ENCODE measurements at regions not wholly inside any gene's neighbourhood (a gene's known extent, or its start where the extent isn't known, plus 50 kb on each side); places are given as distances from the start of the nearest gene placed in this dataset.

- Histone ChIP-seq H4K20me1 (ENCODE audit: insufficient read depth, low read depth, low read length) (no peaks in the 10 kb centered on the region), H2AFZ (ENCODE audit: low read length) (no peak overlapping the region), H3K27me3 (ENCODE audit: low read length) (no peaks in the 10 kb centered on the region), H3K4me1 (ENCODE audit: low read length) (no peaks in the 10 kb centered on the region), H3K4me3 (ENCODE audit: low read length) (no peak overlapping the region), H3K9me3 (ENCODE audit: low read length) (no peaks in the 10 kb centered on the region), H3K9ac (ENCODE audit: low read length) (no peak overlapping the region), H3K79me2 (ENCODE audit: low read length) (no peaks in the 10 kb centered on the region), H3K4me2 (ENCODE audit: low read depth, low read length, poor library complexity, severe bottlenecking) (no peak overlapping the region), H3K36me3 (ENCODE audit: insufficient read depth, low read length) (no peaks in the 10 kb centered on the region), H3K9me2 (replicated peaks; ENCODE audit: insufficient read depth, low read length) (no peaks in the 10 kb centered on the region), H3K27ac (ENCODE audit: low read length) (no peak overlapping the region)
- no peak for DNase-seq
Measured at GRCh38 chr14:51394804-51395203, 154.8 kb downstream of the TMX1 start.

- no peak overlapping the region for H3K9ac ChIP-seq (ENCODE audit: low read length)
Measured at GRCh38 chr14:51395361-51395849, 155.4 kb downstream of the TMX1 start.

DNA sequence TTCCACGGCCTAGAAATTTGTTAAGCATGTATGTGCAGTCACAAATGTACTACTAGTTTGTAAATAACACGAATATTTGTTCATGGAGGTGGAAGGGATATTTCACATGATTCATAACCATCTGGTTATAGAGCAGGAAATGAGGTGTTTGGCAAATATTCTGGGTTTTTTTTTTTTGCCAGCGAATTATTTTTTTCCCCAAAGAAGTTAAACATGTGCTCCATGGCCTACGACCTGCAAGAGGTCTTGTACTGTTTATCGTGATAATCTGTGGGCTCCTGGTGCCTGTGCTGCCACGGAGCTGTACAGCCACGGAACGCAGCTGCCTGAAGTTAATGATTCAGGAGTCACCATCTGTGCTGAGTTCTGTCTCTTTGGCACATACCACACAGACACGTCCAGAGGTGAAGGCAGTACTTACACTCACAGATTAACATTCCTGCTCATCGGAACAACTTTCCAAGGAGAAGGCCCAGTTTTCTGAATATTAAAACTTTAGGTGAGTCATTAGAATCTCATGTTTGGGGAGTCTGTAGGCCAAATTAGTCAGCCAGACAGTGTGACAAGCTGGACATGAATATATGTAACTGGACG is 156.3 kb downstream of the TMX1 start:
- Histone ChIP-seq H3K9me3 (ENCODE audit: low read length) (no peaks in the 10 kb centered on the region), H2AFZ (ENCODE audit: low read length) (no peak overlapping the region), H3K9ac (ENCODE audit: low read length) (no peak overlapping the region), H3K27ac (ENCODE audit: low read length) (no peak overlapping the region), H4K20me1 (ENCODE audit: insufficient read depth, low read depth, low read length) (no peaks in the 10 kb centered on the region), H3K4me2 (ENCODE audit: low read depth, low read length, poor library complexity, severe bottlenecking) (no peak overlapping the region), H3K4me3 (ENCODE audit: low read length) (no peak overlapping the region), H3K9me2 (replicated peaks; ENCODE audit: insufficient read depth, low read length) (no peaks in the 10 kb centered on the region), H3K36me3 (ENCODE audit: insufficient read depth, low read length) (no peaks in the 10 kb centered on the region), H3K79me2 (ENCODE audit: low read length) (no peaks in the 10 kb centered on the region), H3K27me3 (ENCODE audit: low read length) (no peaks in the 10 kb centered on the region), H3K4me1 (ENCODE audit: low read length) (no peaks in the 10 kb centered on the region)
- DNase-seq, result no peak

More at GRCh38 chr14:51395361-51395849, 155.4 kb downstream of the TMX1 start:
- H3K27me3 ChIP-seq (ENCODE audit: low read length), result no peaks in the 10 kb centered on the region
- no peaks in the 10 kb centered on the region for H3K4me1 ChIP-seq (ENCODE audit: low read length)
- H3K79me2 ChIP-seq (ENCODE audit: low read length), result no peaks in the 10 kb centered on the region
- no peak overlapping the region for H2AFZ ChIP-seq (ENCODE audit: low read length)
- no peak overlapping the region for H3K27ac ChIP-seq (ENCODE audit: low read length)
- H3K4me2 ChIP-seq (ENCODE audit: low read depth, low read length, poor library complexity, severe bottlenecking), result no peak overlapping the region
- H3K9me2 ChIP-seq (replicated peaks; ENCODE audit: insufficient read depth, low read length), result no peaks in the 10 kb centered on the region
- no peaks in the 10 kb centered on the region for H3K9me3 ChIP-seq (ENCODE audit: low read length)
- H3K4me3 ChIP-seq (ENCODE audit: low read length), result no peak overlapping the region
- no peaks in the 10 kb centered on the region for H3K36me3 ChIP-seq (ENCODE audit: insufficient read depth, low read length)
- no peaks in the 10 kb centered on the region for H4K20me1 ChIP-seq (ENCODE audit: insufficient read depth, low read depth, low read length)
- DNase-seq, result no peak

GRCh38 chr14:51398898-51399297 is 158.9 kb downstream of the TMX1 start:
- Histone ChIP-seq H3K4me3 (ENCODE audit: low read length) (no peak overlapping the region), H3K27ac (ENCODE audit: low read length) (no peak overlapping the region), H3K9me3 (ENCODE audit: low read length) (no peaks in the 10 kb centered on the region), H2AFZ (ENCODE audit: low read length) (no peak overlapping the region), H3K27me3 (ENCODE audit: low read length) (no peaks in the 10 kb centered on the region), H3K4me1 (ENCODE audit: low read length) (no peaks in the 10 kb centered on the region), H3K36me3 (ENCODE audit: insufficient read depth, low read length) (no peaks in the 10 kb centered on the region), H4K20me1 (ENCODE audit: insufficient read depth, low read depth, low read length) (no peaks in the 10 kb centered on the region), H3K9ac (ENCODE audit: low read length) (no peak overlapping the region), H3K4me2 (ENCODE audit: low read depth, low read length, poor library complexity, severe bottlenecking) (no peak overlapping the region), H3K9me2 (replicated peaks; ENCODE audit: insufficient read depth, low read length) (no peaks in the 10 kb centered on the region), H3K79me2 (ENCODE audit: low read length) (no peaks in the 10 kb centered on the region)
- DNase-seq, result no peak

DNA sequence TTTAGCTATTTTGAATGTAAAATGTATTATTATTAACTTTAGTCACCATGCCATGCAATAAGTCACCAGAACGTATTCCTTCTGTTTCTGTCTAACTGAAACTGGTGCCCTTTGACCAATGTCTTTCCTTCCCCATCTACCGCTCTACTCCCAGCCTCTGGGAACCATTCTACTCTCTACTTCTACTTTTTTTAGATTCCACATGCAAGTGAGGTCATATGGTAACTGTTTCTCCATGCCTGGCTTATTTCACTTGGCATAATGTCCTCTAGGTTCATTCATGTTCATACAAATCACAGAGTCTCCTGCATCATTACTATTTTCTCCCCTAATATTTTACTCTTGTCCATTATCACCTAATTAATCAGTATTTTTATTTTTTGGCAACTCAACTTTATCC is 160.1 kb downstream of the TMX1 start:
- H3K27me3 ChIP-seq (ENCODE audit: low read length), result no peaks in the 10 kb centered on the region

DNA sequence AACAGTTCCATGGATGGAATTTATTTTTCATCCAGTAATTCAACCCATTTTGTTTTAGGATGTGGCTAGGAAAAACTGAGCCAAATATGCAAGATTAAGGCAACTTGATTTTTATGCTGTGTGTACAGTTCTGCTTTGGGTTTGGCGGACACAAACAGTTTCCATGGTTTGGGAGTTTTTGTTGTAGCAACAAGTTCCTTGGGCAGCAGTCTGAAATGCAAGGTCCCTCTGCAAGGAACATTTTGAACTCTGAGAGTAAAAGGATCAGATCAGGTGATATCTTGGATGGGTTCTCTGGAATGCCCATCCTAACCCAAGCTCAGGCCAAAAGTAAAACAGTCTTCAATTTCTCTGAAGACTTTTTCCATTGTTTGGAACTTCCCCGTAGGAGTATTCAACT is 161.2 kb downstream of the TMX1 start:
- Histone ChIP-seq H3K4me3 (ENCODE audit: low read length) (no peak overlapping the region), H4K20me1 (ENCODE audit: insufficient read depth, low read depth, low read length) (no peaks in the 10 kb centered on the region), H3K36me3 (ENCODE audit: insufficient read depth, low read length) (no peaks in the 10 kb centered on the region), H3K9me3 (ENCODE audit: low read length) (no peaks in the 10 kb centered on the region), H3K27ac (ENCODE audit: low read length) (no peak overlapping the region), H3K4me2 (ENCODE audit: low read depth, low read length, poor library complexity, severe bottlenecking) (no peak overlapping the region), H3K27me3 (ENCODE audit: low read length) (no peaks in the 10 kb centered on the region), H2AFZ (ENCODE audit: low read length) (no peak overlapping the region), H3K9me2 (replicated peaks; ENCODE audit: insufficient read depth, low read length) (no peaks in the 10 kb centered on the region), H3K79me2 (ENCODE audit: low read length) (no peaks in the 10 kb centered on the region), H3K9ac (ENCODE audit: low read length) (no peak overlapping the region), H3K4me1 (ENCODE audit: low read length) (no peaks in the 10 kb centered on the region)
- no peak for DNase-seq

More for the DNA sequence above, 160.1 kb downstream of the TMX1 start:
- Histone ChIP-seq H3K9me2 (replicated peaks; ENCODE audit: insufficient read depth, low read length) (no peaks in the 10 kb centered on the region), H3K79me2 (ENCODE audit: low read length) (no peaks in the 10 kb centered on the region), H3K27ac (ENCODE audit: low read length) (no peak overlapping the region), H2AFZ (ENCODE audit: low read length) (no peak overlapping the region), H3K36me3 (ENCODE audit: insufficient read depth, low read length) (no peaks in the 10 kb centered on the region), H3K4me2 (ENCODE audit: low read depth, low read length, poor library complexity, severe bottlenecking) (no peak overlapping the region), H3K9ac (ENCODE audit: low read length) (no peak overlapping the region), H3K4me3 (ENCODE audit: low read length) (no peak overlapping the region), H4K20me1 (ENCODE audit: insufficient read depth, low read depth, low read length) (no peaks in the 10 kb centered on the region), H3K4me1 (ENCODE audit: low read length) (no peaks in the 10 kb centered on the region), H3K9me3 (ENCODE audit: low read length) (no peaks in the 10 kb centered on the region)
- no peak for DNase-seq

DNA sequence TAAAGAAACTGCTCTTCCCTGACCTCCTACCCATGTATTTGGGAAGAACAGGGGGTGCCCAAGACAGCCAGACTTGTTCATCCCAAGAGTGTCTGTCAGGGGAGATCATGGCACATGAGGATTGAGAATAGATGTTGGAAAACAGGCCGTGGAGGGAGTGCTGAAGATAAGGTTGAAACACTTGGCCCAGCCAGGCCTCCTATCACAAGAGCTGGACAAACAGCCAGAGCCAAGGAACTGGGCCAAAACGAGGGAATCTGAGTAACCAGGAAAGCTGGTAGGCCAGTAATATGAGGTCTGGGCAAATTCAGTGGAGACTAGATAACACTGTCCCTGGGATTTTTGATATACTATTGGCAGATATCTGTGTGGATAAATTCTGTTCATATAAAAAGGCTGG is 161.7 kb downstream of the TMX1 start:
- no peak overlapping the region for H3K9ac ChIP-seq (ENCODE audit: low read length)
- no peak overlapping the region for H3K27ac ChIP-seq (ENCODE audit: low read length)
- no peak overlapping the region for H2AFZ ChIP-seq (ENCODE audit: low read length)
- H4K20me1 ChIP-seq (ENCODE audit: insufficient read depth, low read depth, low read length), result no peaks in the 10 kb centered on the region
- no peaks in the 10 kb centered on the region for H3K9me3 ChIP-seq (ENCODE audit: low read length)
- no peak overlapping the region for H3K4me2 ChIP-seq (ENCODE audit: low read depth, low read length, poor library complexity, severe bottlenecking)
- no peak for DNase-seq
- no peaks in the 10 kb centered on the region for H3K27me3 ChIP-seq (ENCODE audit: low read length)
- H3K79me2 ChIP-seq (ENCODE audit: low read length), result no peaks in the 10 kb centered on the region
- H3K4me1 ChIP-seq (ENCODE audit: low read length), result no peaks in the 10 kb centered on the region
- H3K36me3 ChIP-seq (ENCODE audit: insufficient read depth, low read length), result no peaks in the 10 kb centered on the region
- H3K4me3 ChIP-seq (ENCODE audit: low read length), result no peak overlapping the region
- no peaks in the 10 kb centered on the region for H3K9me2 ChIP-seq (replicated peaks; ENCODE audit: insufficient read depth, low read length)

DNA sequence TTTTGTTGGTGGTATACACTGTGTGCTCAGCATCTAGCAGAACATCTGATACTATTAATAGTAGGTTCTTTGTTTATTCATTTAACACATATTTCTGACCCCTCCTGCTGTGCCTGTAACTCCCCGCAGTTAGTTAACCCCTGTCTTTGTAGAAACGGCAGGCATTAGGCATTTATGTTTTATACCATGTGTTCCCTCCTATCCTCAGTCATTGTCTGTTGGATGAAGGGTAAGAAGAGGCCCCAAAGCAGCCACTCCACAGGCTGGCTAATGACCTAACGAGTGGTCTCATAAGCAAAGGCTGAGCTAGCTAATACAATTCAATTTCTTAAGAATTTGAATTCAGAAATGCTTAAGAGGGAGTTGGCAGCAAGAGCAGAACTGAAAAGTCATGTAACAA is 170.8 kb downstream of the TMX1 start:
- H3K4me2 ChIP-seq (ENCODE audit: low read depth, low read length, poor library complexity, severe bottlenecking), result no peak overlapping the region
- no peak overlapping the region for H3K9ac ChIP-seq (ENCODE audit: low read length)
- H3K27ac ChIP-seq (ENCODE audit: low read length), result no peak overlapping the region

More for the DNA sequence above, 170.8 kb downstream of the TMX1 start:
- H3K4me3 ChIP-seq (ENCODE audit: low read length), result no peak overlapping the region
- H2AFZ ChIP-seq (ENCODE audit: low read length), result no peak overlapping the region
- H4K20me1 ChIP-seq (ENCODE audit: insufficient read depth, low read depth, low read length), result no peaks in the 10 kb centered on the region
- no peak for DNase-seq
- no peaks in the 10 kb centered on the region for H3K9me2 ChIP-seq (replicated peaks; ENCODE audit: insufficient read depth, low read length)
- H3K9me3 ChIP-seq (ENCODE audit: low read length), result no peaks in the 10 kb centered on the region
- no peaks in the 10 kb centered on the region for H3K4me1 ChIP-seq (ENCODE audit: low read length)
- H3K27me3 ChIP-seq (ENCODE audit: low read length), result no peaks in the 10 kb centered on the region
- no peaks in the 10 kb centered on the region for H3K79me2 ChIP-seq (ENCODE audit: low read length)
- no peaks in the 10 kb centered on the region for H3K36me3 ChIP-seq (ENCODE audit: insufficient read depth, low read length)
